HepG2 (cell line): ENCODE measurements at regions not wholly inside any gene's neighbourhood (a gene's known extent, or its start where the extent isn't known, plus 50 kb on each side); places are given as distances from the start of the nearest gene placed in this dataset.

Source experiments
- ATAC-seq: fragments of 200-7000 bp; cut with Tn5 transposase; 3 replicates; pipeline ENCODE4 v1.9.1; 2020; ENCODE audit warnings: mild to moderate bottlenecking, moderate library complexity
- BruUV-seq: library from RNA; stranded (reverse); fragments of 400-500 nt; replicated peaks from 2 replicates; lab custom pipeline; 2021; lab: Mats Ljungman, UMichigan
- CTCF ChIA-PET: fragments of 300-600 bp; formaldehyde crosslinking; extraction: SDS; loops from one replicate; lab custom pipeline; 2021; ENCODE audit warnings: low total read pairs, inconsistent platforms, low intra/inter-chr PET ratio; lab: Yijun Ruan, JAX
- POLR2A ChIA-PET: fragments of 350-600 bp; sonication (Branson Sonifier 250); formaldehyde crosslinking; loops from one replicate; lab custom pipeline; 2020; ENCODE audit warnings: antibody characterized with exemption, inconsistent platforms; lab: Yijun Ruan, JAX
- DNase-seq: peaks from one replicate; pipeline ENCODE4 v3.0.0-alpha.2; 2015; ENCODE audit warnings: low spot score
- FAIRE-seq: peaks from 3 replicates; lab custom pipeline; 2011; peaks lifted over from hg19 to GRCh38; lab: Jason Lieb, UNC
- H2AFZ ChIP-seq: one replicate; pipeline ENCODE4 v1.6.1; 2011; ENCODE audit warnings: low read length, inconsistent platforms
- H3K27ac ChIP-seq: fragments of 300-600 bp; 3 replicates; pipeline ENCODE4 v1.8.0; 2011; ENCODE audit warnings: mixed run types, mild to moderate bottlenecking, mixed read lengths, low read length, inconsistent platforms; ENCODE audit not compliant: insufficient read depth; ENCODE audit errors: extremely low read length
- H3K27me3 ChIP-seq, 2 experiments: fragments of 200-600 bp in 1 of 2; 2 replicates in 1 of 2; 3 replicates in 1 of 2; pipeline versions ENCODE4 v1.6.0 to v1.8.0; 2011; ENCODE audit warnings: low read length in 2 of 2, mild to moderate bottlenecking in 2 of 2, moderate library complexity in 2 of 2, inconsistent platforms in 1 of 2; ENCODE audit not compliant: insufficient read depth in 2 of 2, control insufficient read depth in 1 of 2
- H3K36me3 ChIP-seq, 2 experiments: fragments of 200-600 bp in 1 of 2; replicated peaks in 1 of 2; 2 replicates in 1 of 2; 3 replicates in 1 of 2; pipeline versions ENCODE4 v1.5.1 to v1.8.0; 2011; ENCODE audit warnings: low read length in 2 of 2, inconsistent platforms in 1 of 2; ENCODE audit not compliant: insufficient read depth in 2 of 2, control insufficient read depth in 1 of 2
- H3K4me1 ChIP-seq: 2 replicates; pipeline ENCODE4 v1.5.1; 2012; ENCODE audit warnings: low read length, inconsistent platforms; ENCODE audit not compliant: insufficient read depth
- H3K4me2 ChIP-seq: 2 replicates; pipeline ENCODE4 v1.6.0; 2011; ENCODE audit warnings: low read depth, low read length, inconsistent platforms
- H3K4me3 ChIP-seq, 3 experiments: fragments of 200-600 bp in 1 of 3; sonication (generic), shearing (Covaris generic) in 1 of 3; replicated peaks in 1 of 3; 2 replicates each; pipeline ENCODE4 v1.5.1; 2011 to 2016; ENCODE audit warnings: low read length in 3 of 3, inconsistent platforms in 2 of 3, low read depth in 2 of 3, mild to moderate bottlenecking in 2 of 3, control low read depth in 1 of 3, mixed read lengths in 1 of 3; ENCODE audit not compliant: insufficient read depth in 1 of 3
- H3K79me2 ChIP-seq: one replicate; pipeline ENCODE4 v1.6.1; 2011; ENCODE audit warnings: low read length, inconsistent platforms; ENCODE audit not compliant: insufficient read depth
- H3K9ac ChIP-seq: 2 replicates; pipeline ENCODE4 v1.6.0; 2011; ENCODE audit warnings: mild to moderate bottlenecking, low read depth, low read length, inconsistent platforms; ENCODE audit not compliant: insufficient read depth
- H3K9me3 ChIP-seq: 2 replicates; pipeline ENCODE4 v1.5.1; 2012; ENCODE audit warnings: mild to moderate bottlenecking, low read length
- H4K20me1 ChIP-seq: 2 replicates; pipeline ENCODE4 v1.6.0; 2011; ENCODE audit warnings: inconsistent platforms, mild to moderate bottlenecking, low read length, moderate library complexity; ENCODE audit not compliant: insufficient read depth
- ATF2 ChIP-seq: sonication (generic); formaldehyde crosslinking; IDR thresholded peaks from 2 replicates; pipeline ENCODE4 v1.4.0; 2020; ENCODE audit warnings: missing genetic modification reagents
- ATM ChIP-seq: fragments of 450-650 bp; IDR thresholded peaks from 2 replicates; pipeline ENCODE4 v1.7.1; 2017; ENCODE audit warnings: mild to moderate bottlenecking, borderline replicate concordance
- CTCF ChIP-seq: sonication (generic); formaldehyde crosslinking; IDR thresholded peaks from 2 replicates; pipeline ENCODE4 v1.5.0; 2020; ENCODE audit warnings: mild to moderate bottlenecking, missing genetic modification reagents, moderate library complexity
- DMTF1 ChIP-seq: sonication (generic); formaldehyde crosslinking; IDR thresholded peaks from 2 replicates; pipeline ENCODE4 v1.4.0; 2020; ENCODE audit warnings: mild to moderate bottlenecking, missing genetic modification reagents
- FOXA3 ChIP-seq: IDR thresholded peaks from 2 replicates; pipeline ENCODE4 v1.6.1; 2016; ENCODE audit warnings: missing genetic modification reagents, missing compliant biosample characterization
- FOXO4 ChIP-seq: sonication (generic); formaldehyde crosslinking; conservative IDR thresholded peaks from 2 replicates; pipeline ENCODE4 v1.8.1; 2023; ENCODE audit warnings: missing genetic modification reagents
- HINFP ChIP-seq: sonication (generic); formaldehyde crosslinking; IDR thresholded peaks from 2 replicates; pipeline ENCODE4 v1.4.0; 2020; ENCODE audit warnings: low read depth, mild to moderate bottlenecking, missing genetic modification reagents
- NR2F6 ChIP-seq, 2 experiments: IDR thresholded peaks; 2 replicates each; pipeline ENCODE4 v1.6.1; 2016; ENCODE audit warnings: antibody characterized with exemption in 1 of 2, mild to moderate bottlenecking in 1 of 2
- POGK ChIP-seq: sonication (generic); formaldehyde crosslinking; conservative IDR thresholded peaks from 2 replicates; pipeline ENCODE4 v1.8.0; 2022; ENCODE audit warnings: mild to moderate bottlenecking, moderate library complexity, missing genetic modification reagents
- TBP ChIP-seq: sonication (generic); formaldehyde crosslinking; IDR thresholded peaks from 2 replicates; pipeline ENCODE4 v1.5.0; 2020; ENCODE audit warnings: missing genetic modification reagents
- WGBS: methylation state at CpG from one replicate; pipeline ENCODE4 v1.1.6; 2017; ENCODE audit warnings: low lambda C conversion rate; 5-methylcytosine and 5-hydroxymethylcytosine counted together
- in situ Hi-C: cut with HindIII; loops from 2 replicates; pipeline ENCODE4 v1.10.0; 2017; ENCODE audit warnings: low pct_unique_long_range_greater_than_20kb; ENCODE audit not compliant: extremely low pct_ligation_motif_present
- intact Hi-C: fragments of 100-400 bp; cut with micrococcal nuclease; formaldehyde crosslinking; loops from one replicate; pipeline ENCODE4 v1.10.0; 2022; ENCODE audit not compliant: unreplicated experiment

- H3K4me3 ChIP-seq = no peak overlapping the region
- H3K36me3 ChIP-seq = no peaks in the 10 kb centered on the region
- 4% methylated on average over 3 of the region's 3 CpGs for WGBS
- no peak overlapping the region for H3K9ac ChIP-seq
- H4K20me1 ChIP-seq = no peaks in the 10 kb centered on the region
- intact Hi-C loops = no loop called here
- ATAC-seq (no peak), FAIRE-seq (no peak), DNase-seq (no peak)
- no peak overlapping the region for H2AFZ ChIP-seq
- CTCF ChIA-PET = no interaction called here
- H3K27ac ChIP-seq = no peak overlapping the region
- H3K27me3 ChIP-seq = no peaks in the 10 kb centered on the region; a peak in 1 of 5 replicates
- H3K4me1 ChIP-seq = no peaks in the 10 kb centered on the region
- H3K9me3 ChIP-seq = no peaks in the 10 kb centered on the region
- BruUV-seq = no TSS peak
- in situ Hi-C loops = no loop called here
- POLR2A ChIA-PET = no interaction called here
- no peak overlapping the region for H3K4me2 ChIP-seq
- H3K79me2 ChIP-seq = no peaks in the 10 kb centered on the region
- TF ChIP-seq NR2F6 (IDR thresholded peaks at IDR 0.05) (no peak), NR2F6 (CRISPR knock-in tag; IDR thresholded peaks at IDR 0.05) (no peak), ATF2 (CRISPR knock-in tag) (no peak), HINFP (no peak), CTCF (CRISPR knock-in tag) (no peak), FOXA3 (CRISPR knock-in tag) (no peak), DMTF1 (no peak), POGK (CRISPR knock-in tag) (no peak), ATM (no peak), TBP (CRISPR knock-in tag) (no peak), FOXO4 (CRISPR knock-in tag) (no peak)
These were observed 814.4 kb downstream of the NR4A2 start for GRCh38 chr2:155518094-155518493.
